Hepatocyte (in vitro differentiated cells): ENCODE measurements at regions not wholly inside any gene's neighbourhood (a gene's known extent, or its start where the extent isn't known, plus 50 kb on each side); places are given as distances from the start of the nearest gene placed in this dataset.

Source experiments
- EZH2 ChIP-seq: fragments of 200-600 bp; sonication (generic); IDR thresholded peaks from 2 replicates; pipeline ENCODE4 v1.6.1; 2016; ENCODE audit warnings: antibody characterized with exemption, mild to moderate bottlenecking, borderline replicate concordance
- EZH2phosphoT487 ChIP-seq: fragments of 200-600 bp; sonication (generic); IDR thresholded peaks from one replicate; pipeline ENCODE4 v1.6.1; 2018; ENCODE audit warnings: antibody characterized with exemption, mild to moderate bottlenecking, low read depth, moderate library complexity; ENCODE audit not compliant: unreplicated experiment, severe bottlenecking
- TF ChIP-seq, protein P1 (sequence below): fragments of 200-600 bp; sonication (generic); IDR thresholded peaks from 2 replicates; pipeline ENCODE4 v1.5.1; 2016; ENCODE audit warnings: antibody characterized with exemption, mild to moderate bottlenecking; ENCODE audit not compliant: poor library complexity

DNA sequence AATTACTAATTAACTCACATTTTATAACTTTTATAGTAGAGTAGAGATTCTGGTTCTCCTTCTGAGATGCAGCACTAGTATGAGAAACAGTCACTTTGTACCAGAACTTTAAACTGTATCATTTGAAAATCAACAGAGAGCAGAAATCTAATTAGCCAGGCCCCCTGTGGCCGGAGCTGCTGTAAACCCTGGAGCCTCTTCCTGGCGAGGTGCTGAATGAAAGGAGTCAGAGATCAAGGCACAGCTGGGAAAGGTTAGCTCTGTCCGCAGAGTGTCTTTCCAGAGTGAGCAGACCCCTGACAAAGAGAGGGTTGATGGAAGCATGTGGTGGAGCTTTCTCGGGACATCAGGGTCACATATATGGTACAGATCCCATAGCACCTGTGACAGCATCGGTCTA is 703.8 kb downstream of the RFPL4B start:
- TF ChIP-seq, protein P1, sequence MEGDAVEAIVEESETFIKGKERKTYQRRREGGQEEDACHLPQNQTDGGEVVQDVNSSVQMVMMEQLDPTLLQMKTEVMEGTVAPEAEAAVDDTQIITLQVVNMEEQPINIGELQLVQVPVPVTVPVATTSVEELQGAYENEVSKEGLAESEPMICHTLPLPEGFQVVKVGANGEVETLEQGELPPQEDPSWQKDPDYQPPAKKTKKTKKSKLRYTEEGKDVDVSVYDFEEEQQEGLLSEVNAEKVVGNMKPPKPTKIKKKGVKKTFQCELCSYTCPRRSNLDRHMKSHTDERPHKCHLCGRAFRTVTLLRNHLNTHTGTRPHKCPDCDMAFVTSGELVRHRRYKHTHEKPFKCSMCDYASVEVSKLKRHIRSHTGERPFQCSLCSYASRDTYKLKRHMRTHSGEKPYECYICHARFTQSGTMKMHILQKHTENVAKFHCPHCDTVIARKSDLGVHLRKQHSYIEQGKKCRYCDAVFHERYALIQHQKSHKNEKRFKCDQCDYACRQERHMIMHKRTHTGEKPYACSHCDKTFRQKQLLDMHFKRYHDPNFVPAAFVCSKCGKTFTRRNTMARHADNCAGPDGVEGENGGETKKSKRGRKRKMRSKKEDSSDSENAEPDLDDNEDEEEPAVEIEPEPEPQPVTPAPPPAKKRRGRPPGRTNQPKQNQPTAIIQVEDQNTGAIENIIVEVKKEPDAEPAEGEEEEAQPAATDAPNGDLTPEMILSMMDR = no peak
- TF ChIP-seq EZH2 (no peak), EZH2phosphoT487 (no peak)
